Trophoblast cell (in vitro differentiated cells and primary cell): ENCODE measurements at regions not wholly inside any gene's neighbourhood (a gene's known extent, or its start where the extent isn't known, plus 50 kb on each side); places are given as distances from the start of the nearest gene placed in this dataset.
"Not testable (repeated sequence)": the region's sequence is repeated elsewhere in the genome, so short reads cannot be mapped to it uniquely, and the experiment has no call there.

Experiments used
- DNase-seq, 2 donors: peaks; one replicate each; pipeline ENCODE4 v3.0.0-alpha.2; 2016
- H2AFZ ChIP-seq: 2 replicates; pipeline ENCODE4 v1.6.1; 2013; ENCODE audit warnings: low read length, moderate library complexity, mild to moderate bottlenecking; ENCODE audit not compliant: insufficient read depth, poor library complexity
- H2AK5ac ChIP-seq: 2 replicates; pipeline ENCODE4 v1.6.1; 2013; ENCODE audit warnings: mild to moderate bottlenecking, low read length
- H2BK120ac ChIP-seq: 2 replicates; pipeline ENCODE4 v1.6.1; 2013; ENCODE audit warnings: low read length, mild to moderate bottlenecking, moderate library complexity; ENCODE audit not compliant: insufficient read depth, poor library complexity
- H2BK12ac ChIP-seq: 2 replicates; pipeline ENCODE4 v1.6.1; 2013; ENCODE audit warnings: mild to moderate bottlenecking, low read length, moderate library complexity
- H2BK5ac ChIP-seq: 2 replicates; pipeline ENCODE4 v1.6.1; 2013; ENCODE audit warnings: low read length, low read depth, moderate library complexity, mild to moderate bottlenecking; ENCODE audit not compliant: poor library complexity
- H3K14ac ChIP-seq: 2 replicates; pipeline ENCODE4 v1.6.1; 2013; ENCODE audit warnings: mild to moderate bottlenecking, low read length
- H3K18ac ChIP-seq: 2 replicates; pipeline ENCODE4 v1.6.1; 2013; ENCODE audit warnings: mild to moderate bottlenecking, low read length
- H3K23ac ChIP-seq: 2 replicates; pipeline ENCODE4 v1.6.1; 2013; ENCODE audit warnings: low read length
- H3K27ac ChIP-seq: 2 replicates; pipeline ENCODE4 v1.5.1; 2013; ENCODE audit warnings: low read depth, mild to moderate bottlenecking, inconsistent platforms, low read length, moderate library complexity
- H3K27me3 ChIP-seq: 2 replicates; pipeline ENCODE4 v1.6.1; 2013; ENCODE audit warnings: inconsistent platforms, mild to moderate bottlenecking, low read length, moderate library complexity; ENCODE audit not compliant: insufficient read depth
- H3K36me3 ChIP-seq, 2 experiments: 1 replicate in 1 of 2; 2 replicates in 1 of 2; pipeline ENCODE4 v1.6.1; 2013; ENCODE audit warnings: low read length in 2 of 2, mild to moderate bottlenecking in 2 of 2, moderate library complexity in 1 of 2; ENCODE audit not compliant: insufficient read depth in 2 of 2, control insufficient read depth in 1 of 2
- H3K4ac ChIP-seq: 2 replicates; pipeline ENCODE4 v1.6.1; 2013; ENCODE audit warnings: low read depth, mild to moderate bottlenecking, low read length, moderate library complexity
- H3K4me1 ChIP-seq, 2 experiments: 1 replicate in 1 of 2; 2 replicates in 1 of 2; pipeline ENCODE4 v1.6.1; 2013; ENCODE audit warnings: low read length in 2 of 2, mild to moderate bottlenecking in 2 of 2, moderate library complexity in 1 of 2; ENCODE audit not compliant: insufficient read depth in 2 of 2, control insufficient read depth in 1 of 2
- H3K4me2 ChIP-seq: 2 replicates; pipeline ENCODE4 v1.6.1; 2013; ENCODE audit warnings: inconsistent platforms, mild to moderate bottlenecking, low read length, moderate library complexity
- H3K4me3 ChIP-seq: 2 replicates; pipeline ENCODE4 v1.5.1; 2013; ENCODE audit warnings: mild to moderate bottlenecking, low read depth, low read length, inconsistent platforms
- H3K79me1 ChIP-seq: one replicate; pipeline ENCODE4 v1.6.1; 2013; ENCODE audit warnings: low read length
- H3K79me2 ChIP-seq: 2 replicates; pipeline ENCODE4 v1.6.1; 2013; ENCODE audit warnings: low read length, mild to moderate bottlenecking; ENCODE audit not compliant: control insufficient read depth, insufficient read depth, poor library complexity
- H3K9ac ChIP-seq: 2 replicates; pipeline ENCODE4 v1.6.1; 2013; ENCODE audit warnings: mild to moderate bottlenecking, low read length
- H3K9me3 ChIP-seq: 2 replicates; pipeline ENCODE4 v1.6.1; 2013; ENCODE audit warnings: low read depth, mild to moderate bottlenecking, control low read depth, inconsistent platforms, low read length; ENCODE audit not compliant: insufficient read depth
- H4K12ac ChIP-seq: 2 replicates; pipeline ENCODE4 v1.6.1; 2013; ENCODE audit warnings: low read depth, mild to moderate bottlenecking, low read length, moderate library complexity
- H4K8ac ChIP-seq: 2 replicates; pipeline ENCODE4 v1.6.1; 2013; ENCODE audit warnings: low read depth, mild to moderate bottlenecking, low read length, moderate library complexity
- H4K91ac ChIP-seq: one replicate; pipeline ENCODE4 v1.6.1; 2013; ENCODE audit warnings: low read depth, mild to moderate bottlenecking, low read length, moderate library complexity
- WGBS: extraction: QIAGEN DNeasy Blood & Tissue Kit; methylation state at CpG from one replicate; pipeline ENCODE4 v1.1.7; 2013; ENCODE audit warnings: missing lambda C conversion rate; ENCODE audit not compliant: insufficient read length, insufficient coverage; ENCODE audit errors: extremely low coverage; 5-methylcytosine and 5-hydroxymethylcytosine counted together

GRCh38 chr7:142628945-142629344 is 120.3 kb upstream of the PRSS1 start:
- no peaks in the 10 kb centered on the region for H3K79me2 ChIP-seq
- H3K4me3 ChIP-seq, result no peak overlapping the region
- no CpG with 5 or more reads among the region's 1 CpG for WGBS

DNA sequence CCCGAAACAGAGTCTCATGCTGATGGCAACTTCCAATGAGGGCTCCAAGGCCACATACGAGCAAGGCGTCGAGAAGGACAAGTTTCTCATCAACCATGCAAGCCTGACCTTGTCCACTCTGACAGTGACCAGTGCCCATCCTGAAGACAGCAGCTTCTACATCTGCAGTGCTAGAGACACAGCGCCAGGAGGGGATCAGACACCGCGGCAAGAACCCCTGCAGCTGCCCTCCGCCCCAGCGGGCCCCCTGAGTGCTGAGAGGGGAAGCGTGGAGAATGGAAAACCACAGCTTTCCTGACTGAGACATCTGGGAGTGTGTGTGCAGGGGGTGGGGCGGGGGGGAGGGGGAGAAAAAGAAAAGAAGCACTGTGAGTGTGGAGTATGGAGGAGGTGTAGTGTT is 122.0 kb upstream of the PRSS1 start:
- not testable (repeated sequence) for H3K4me1 ChIP-seq, H3K9me3 ChIP-seq, H3K27me3 ChIP-seq, H3K14ac ChIP-seq, H3K18ac ChIP-seq, H3K27ac ChIP-seq, H3K9ac ChIP-seq, H4K12ac ChIP-seq, H3K4me2 ChIP-seq, H3K23ac ChIP-seq, H4K91ac ChIP-seq, H2AK5ac ChIP-seq, H3K4ac ChIP-seq, DNase-seq, H2BK120ac ChIP-seq, H3K36me3 ChIP-seq, H3K79me1 ChIP-seq, H2BK12ac ChIP-seq, H3K4me3 ChIP-seq, H3K79me2 ChIP-seq, H4K8ac ChIP-seq, H2AFZ ChIP-seq, H2BK5ac ChIP-seq
- WGBS, result no CpG with 5 or more reads among the region's 11 CpGs

More at GRCh38 chr7:142628945-142629344, 120.3 kb upstream of the PRSS1 start:
- Histone ChIP-seq H2BK5ac (no peak overlapping the region), H3K23ac (no peak overlapping the region), H4K8ac (no peak overlapping the region), H3K79me1 (peaks cover 3% of the 10 kb centered on the region), H3K36me3 (no peaks in the 10 kb centered on the region), H2BK12ac (no peak overlapping the region), H3K18ac (no peak overlapping the region), H3K9ac (no peak overlapping the region), H3K4me2 (no peak overlapping the region), H3K27me3 (no peaks in the 10 kb centered on the region), H2AK5ac (no peak overlapping the region), H2BK120ac (no peak overlapping the region), H4K12ac (no peak overlapping the region), H3K4me1 (peaks cover 3 to 4% of the 10 kb centered on the region in 2 experiments), H3K4ac (no peak overlapping the region), H4K91ac (no peak overlapping the region), H2AFZ (no peak overlapping the region), H3K9me3 (no peaks in the 10 kb centered on the region), H3K27ac (no peak overlapping the region), H3K14ac (no peak overlapping the region)
- DNase-seq, result no peak

DNA sequence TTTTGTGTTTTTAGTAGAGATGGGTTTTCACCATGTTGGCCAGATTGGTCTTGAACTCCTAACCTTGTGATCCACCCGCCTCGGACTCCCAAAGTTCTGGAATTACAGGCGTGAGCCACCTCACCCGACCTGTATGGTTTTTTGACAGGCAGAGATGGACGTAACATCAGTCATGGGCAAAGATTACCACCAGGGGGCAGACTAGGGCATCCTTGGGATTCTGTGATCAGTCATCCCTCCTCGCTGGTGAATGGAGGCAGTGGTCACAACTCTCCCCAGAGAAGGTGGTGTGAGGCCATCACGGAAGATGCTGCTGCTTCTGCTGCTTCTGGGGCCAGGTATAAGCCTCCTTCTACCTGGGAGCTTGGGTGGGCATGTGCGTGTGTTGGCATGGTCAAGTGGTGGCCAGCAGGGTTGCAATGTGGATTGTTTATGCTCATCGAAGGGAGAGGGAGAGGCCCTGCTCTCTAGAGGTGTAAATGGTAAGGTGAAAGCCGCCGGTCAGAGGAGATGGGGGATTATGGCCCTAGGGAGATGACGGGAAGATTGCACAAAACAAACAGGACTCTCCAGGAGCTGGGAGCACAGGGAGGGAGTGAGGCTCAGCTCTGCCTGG is 122.7 kb upstream of the PRSS1 start:
- H3K36me3 ChIP-seq, result no peaks in the 10 kb centered on the region
- peaks cover 3% of the 10 kb centered on the region for H3K79me1 ChIP-seq
- no peak overlapping the region for H3K23ac ChIP-seq
- no peak overlapping the region for H2AFZ ChIP-seq
- no peak overlapping the region for H2BK120ac ChIP-seq
- no peaks in the 10 kb centered on the region for H3K79me2 ChIP-seq
- no peak overlapping the region for H3K4me2 ChIP-seq
- H3K9ac ChIP-seq, result no peak overlapping the region
- H2BK5ac ChIP-seq, result no peak overlapping the region
- H3K4ac ChIP-seq, result no peak overlapping the region
- WGBS, result no CpG with 5 or more reads among the region's 12 CpGs
- H4K91ac ChIP-seq, result no peak overlapping the region
- no peak overlapping the region for H4K8ac ChIP-seq
- H3K27me3 ChIP-seq, result no peaks in the 10 kb centered on the region
- H2BK12ac ChIP-seq, result no peak overlapping the region
- H3K18ac ChIP-seq, result no peak overlapping the region
- H3K9me3 ChIP-seq, result no peaks in the 10 kb centered on the region
- H3K4me3 ChIP-seq, result no peak overlapping the region
- H2AK5ac ChIP-seq, result no peak overlapping the region
- H3K14ac ChIP-seq, result no peak overlapping the region
- peaks cover 3 to 4% of the 10 kb centered on the region in 2 experiments for H3K4me1 ChIP-seq
- DNase-seq, result peak; percentile 73 to 80
- no peak overlapping the region for H3K27ac ChIP-seq
- H4K12ac ChIP-seq, result no peak overlapping the region

GRCh38 chr7:142625216-142625615 is 124.1 kb upstream of the PRSS1 start:
- no CpG with 5 or more reads among the region's 2 CpGs for WGBS

More at GRCh38 chr7:142625216-142625615, 124.1 kb upstream of the PRSS1 start:
- not testable (repeated sequence) for H3K36me3 ChIP-seq, H3K4ac ChIP-seq, H3K9me3 ChIP-seq, H2BK120ac ChIP-seq, H3K79me2 ChIP-seq, H2BK5ac ChIP-seq, H3K9ac ChIP-seq, H4K91ac ChIP-seq, H2AK5ac ChIP-seq, H4K12ac ChIP-seq, DNase-seq, H2AFZ ChIP-seq, H4K8ac ChIP-seq, H2BK12ac ChIP-seq, H3K27ac ChIP-seq, H3K18ac ChIP-seq, H3K4me2 ChIP-seq, H3K27me3 ChIP-seq, H3K79me1 ChIP-seq, H3K23ac ChIP-seq, H3K4me1 ChIP-seq, H3K14ac ChIP-seq, H3K4me3 ChIP-seq
